Neural cell (in vitro differentiated cells): ENCODE measurements at regions not wholly inside any gene's neighbourhood (a gene's known extent, or its start where the extent isn't known, plus 50 kb on each side); places are given as distances from the start of the nearest gene placed in this dataset.

Experiments used
- H2AFZ ChIP-seq: fragments of 200-600, 300-800 bp; sonication (generic), shearing (Covaris generic); 2 replicates; pipeline ENCODE4 v1.6.0; 2014; ENCODE audit warnings: low read depth, mild to moderate bottlenecking, antibody characterized with exemption, low read length, moderate library complexity
- H3F3A ChIP-seq: fragments of 200-600 bp; shearing (Covaris generic); 2 replicates; pipeline ENCODE4 v1.6.1; 2016; ENCODE audit warnings: mild to moderate bottlenecking, moderate library complexity, mixed read lengths, antibody characterized with exemption, low read length; ENCODE audit not compliant: insufficient read depth, poor library complexity, severe bottlenecking
- H3K27ac ChIP-seq: fragments of 200-600, 300-800 bp; sonication (generic), shearing (Covaris generic); 2 replicates; pipeline ENCODE4 v1.5.1; 2014; ENCODE audit warnings: mild to moderate bottlenecking, low read length, moderate library complexity
- H3K27me3 ChIP-seq: fragments of 300-800, 200-600 bp; sonication (generic), shearing (Covaris generic); 2 replicates; pipeline ENCODE4 v1.6.0; 2014; ENCODE audit warnings: mild to moderate bottlenecking, low read depth, low read length, moderate library complexity; ENCODE audit not compliant: insufficient read depth
- H3K36me3 ChIP-seq: fragments of 300-800, 200-600 bp; sonication (generic), shearing (Covaris generic); 2 replicates; pipeline ENCODE4 v1.5.1; 2014; ENCODE audit warnings: mild to moderate bottlenecking, antibody characterized with exemption, low read length, moderate library complexity; ENCODE audit not compliant: insufficient read depth
- H3K4me2 ChIP-seq: fragments of 300-800, 200-600 bp; sonication (generic), shearing (Covaris generic); 2 replicates; pipeline ENCODE4 v1.6.0; 2014; ENCODE audit warnings: mild to moderate bottlenecking, low read length
- H3K4me3 ChIP-seq: fragments of 300-800, 200-600 bp; sonication (generic), shearing (Covaris generic); 2 replicates; pipeline ENCODE4 v1.5.1; 2014; ENCODE audit warnings: mild to moderate bottlenecking, low read length, moderate library complexity
- H3K79me2 ChIP-seq: fragments of 200-600 bp; shearing (Covaris generic); replicated peaks from 2 replicates; pipeline ENCODE4 v1.6.0; 2014; ENCODE audit warnings: mild to moderate bottlenecking, low read length, moderate library complexity; ENCODE audit not compliant: insufficient read depth
- H3K9ac ChIP-seq: fragments of 300-800, 200-600 bp; sonication (generic), shearing (Covaris generic); 2 replicates; pipeline ENCODE4 v1.6.1; 2016; ENCODE audit warnings: mild to moderate bottlenecking, low read length, mixed read lengths
- H3K9me2 ChIP-seq: fragments of 200-600 bp; shearing (Covaris generic); 2 replicates; pipeline ENCODE4 v1.6.1; 2016; ENCODE audit warnings: mild to moderate bottlenecking, low read length, mixed read lengths; ENCODE audit not compliant: insufficient read depth
- H3K9me3 ChIP-seq: fragments of 200-600, 300-800 bp; sonication (generic), shearing (Covaris generic); 2 replicates; pipeline ENCODE4 v1.6.1; 2016; ENCODE audit warnings: mild to moderate bottlenecking, mixed run types, low read length, moderate library complexity, mixed read lengths
- H4K20me1 ChIP-seq: fragments of 200-600 bp; shearing (Covaris generic); 2 replicates; pipeline ENCODE4 v1.6.1; 2016; ENCODE audit warnings: mild to moderate bottlenecking, mixed run types; ENCODE audit not compliant: insufficient read depth
- CTCF ChIP-seq: fragments of 450-650 bp; IDR thresholded peaks from 2 replicates; pipeline ENCODE4 v1.5.1; 2014; ENCODE audit warnings: antibody characterized with exemption, mild to moderate bottlenecking, moderate library complexity; ENCODE audit not compliant: poor library complexity, severe bottlenecking
- EP300 ChIP-seq: fragments of 450-650 bp; conservative IDR thresholded peaks from 2 replicates; pipeline ENCODE4 v1.6.1; 2014; ENCODE audit warnings: antibody characterized with exemption, mild to moderate bottlenecking, moderate library complexity; ENCODE audit not compliant: poor library complexity, severe bottlenecking
- EZH2 ChIP-seq: fragments of 200-600, 300-800 bp; shearing (Covaris generic), sonication (generic); IDR thresholded peaks from 2 replicates; pipeline ENCODE4 v1.6.1; 2014; ENCODE audit warnings: antibody characterized with exemption, low read length, borderline replicate concordance, mild to moderate bottlenecking; ENCODE audit not compliant: insufficient read depth, poor library complexity, severe bottlenecking
- MXI1 ChIP-seq: fragments of 450-650 bp; conservative IDR thresholded peaks from 2 replicates; pipeline ENCODE4 v1.6.1; 2014; ENCODE audit warnings: antibody characterized with exemption, mild to moderate bottlenecking; ENCODE audit not compliant: poor library complexity, severe bottlenecking
- POLR2AphosphoS5 ChIP-seq: IDR thresholded peaks from 2 replicates; pipeline ENCODE4 v1.6.1; 2012
- RAD21 ChIP-seq: fragments of 450-650 bp; conservative IDR thresholded peaks from 2 replicates; pipeline ENCODE4 v1.6.1; 2014; ENCODE audit warnings: antibody characterized with exemption, mild to moderate bottlenecking, moderate library complexity
- SMC3 ChIP-seq: fragments of 450-650 bp; conservative IDR thresholded peaks from 2 replicates; pipeline ENCODE4 v1.6.1; 2014; ENCODE audit warnings: antibody characterized with exemption, mild to moderate bottlenecking, moderate library complexity; ENCODE audit not compliant: poor library complexity
- TAF1 ChIP-seq: IDR thresholded peaks from 2 replicates; pipeline ENCODE4 v1.6.1; 2012; ENCODE audit warnings: low read depth
- TF ChIP-seq, protein P1 (sequence below): IDR thresholded peaks from 2 replicates; pipeline ENCODE4 v1.6.1; 2012; ENCODE audit warnings: borderline replicate concordance

GRCh38 chr17:72336804-72337070 lies 215.9 kb downstream of the SOX9 start:
- Histone ChIP-seq H3K27ac (no peak overlapping the region), H2AFZ (no peak overlapping the region)

DNA sequence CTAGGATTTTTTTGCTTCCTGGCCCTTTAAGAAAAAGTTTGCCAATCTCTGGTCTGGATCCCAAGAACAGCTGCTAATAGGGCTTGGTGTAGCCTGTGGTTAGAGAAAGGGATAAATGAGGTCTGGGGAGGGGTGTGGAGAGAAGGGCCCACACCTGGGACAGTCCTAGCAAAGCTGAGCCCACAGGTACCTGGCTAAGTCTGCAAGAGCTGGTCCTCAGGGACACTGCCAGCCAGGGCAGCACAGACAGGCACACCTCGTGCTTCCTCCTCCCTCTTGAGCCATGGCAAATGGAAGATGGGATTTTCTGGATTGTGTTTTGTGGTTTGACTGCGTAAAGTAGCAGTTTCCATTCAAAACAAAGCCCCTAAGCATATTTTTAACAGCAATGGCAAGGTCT lies 217.5 kb downstream of the SOX9 start:
- H4K20me1 ChIP-seq: no peaks in the 10 kb centered on the region
- no peaks in the 10 kb centered on the region for H3K79me2 ChIP-seq
- H3K27ac ChIP-seq: no peak overlapping the region
- no peak overlapping the region for H3K4me2 ChIP-seq
- H3K9ac ChIP-seq: no peak overlapping the region
- H3K4me3 ChIP-seq: no peak overlapping the region
- no peaks in the 10 kb centered on the region for H3K9me3 ChIP-seq
- H3K27me3 ChIP-seq: no peaks in the 10 kb centered on the region
- H3K9me2 ChIP-seq: no peaks in the 10 kb centered on the region
- no peak for TF ChIP-seq EZH2
- no peak for TF ChIP-seq RAD21
- TF ChIP-seq SMC3: no peak
- no peak for TF ChIP-seq POLR2AphosphoS5
- TF ChIP-seq, protein P1, sequence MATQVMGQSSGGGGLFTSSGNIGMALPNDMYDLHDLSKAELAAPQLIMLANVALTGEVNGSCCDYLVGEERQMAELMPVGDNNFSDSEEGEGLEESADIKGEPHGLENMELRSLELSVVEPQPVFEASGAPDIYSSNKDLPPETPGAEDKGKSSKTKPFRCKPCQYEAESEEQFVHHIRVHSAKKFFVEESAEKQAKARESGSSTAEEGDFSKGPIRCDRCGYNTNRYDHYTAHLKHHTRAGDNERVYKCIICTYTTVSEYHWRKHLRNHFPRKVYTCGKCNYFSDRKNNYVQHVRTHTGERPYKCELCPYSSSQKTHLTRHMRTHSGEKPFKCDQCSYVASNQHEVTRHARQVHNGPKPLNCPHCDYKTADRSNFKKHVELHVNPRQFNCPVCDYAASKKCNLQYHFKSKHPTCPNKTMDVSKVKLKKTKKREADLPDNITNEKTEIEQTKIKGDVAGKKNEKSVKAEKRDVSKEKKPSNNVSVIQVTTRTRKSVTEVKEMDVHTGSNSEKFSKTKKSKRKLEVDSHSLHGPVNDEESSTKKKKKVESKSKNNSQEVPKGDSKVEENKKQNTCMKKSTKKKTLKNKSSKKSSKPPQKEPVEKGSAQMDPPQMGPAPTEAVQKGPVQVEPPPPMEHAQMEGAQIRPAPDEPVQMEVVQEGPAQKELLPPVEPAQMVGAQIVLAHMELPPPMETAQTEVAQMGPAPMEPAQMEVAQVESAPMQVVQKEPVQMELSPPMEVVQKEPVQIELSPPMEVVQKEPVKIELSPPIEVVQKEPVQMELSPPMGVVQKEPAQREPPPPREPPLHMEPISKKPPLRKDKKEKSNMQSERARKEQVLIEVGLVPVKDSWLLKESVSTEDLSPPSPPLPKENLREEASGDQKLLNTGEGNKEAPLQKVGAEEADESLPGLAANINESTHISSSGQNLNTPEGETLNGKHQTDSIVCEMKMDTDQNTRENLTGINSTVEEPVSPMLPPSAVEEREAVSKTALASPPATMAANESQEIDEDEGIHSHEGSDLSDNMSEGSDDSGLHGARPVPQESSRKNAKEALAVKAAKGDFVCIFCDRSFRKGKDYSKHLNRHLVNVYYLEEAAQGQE: no peak
- no peak for TF ChIP-seq MXI1
- no peak for TF ChIP-seq TAF1
- TF ChIP-seq CTCF: no peak
- TF ChIP-seq EP300: no peak
- no peaks in the 10 kb centered on the region for H3F3A ChIP-seq
- no peak overlapping the region for H2AFZ ChIP-seq
- no peaks in the 10 kb centered on the region for H3K36me3 ChIP-seq

More at GRCh38 chr17:72336804-72337070, 215.9 kb downstream of the SOX9 start:
- TF ChIP-seq EZH2: no peak
- TF ChIP-seq CTCF: no peak
- TF ChIP-seq, protein P1: no peak
- TF ChIP-seq EP300: no peak
- no peak for TF ChIP-seq TAF1
- no peak for TF ChIP-seq SMC3
- TF ChIP-seq MXI1: no peak
- no peak for TF ChIP-seq RAD21
- TF ChIP-seq POLR2AphosphoS5: no peak
- H3K36me3 ChIP-seq: no peaks in the 10 kb centered on the region
- H3K4me2 ChIP-seq: no peak overlapping the region
- no peaks in the 10 kb centered on the region for H3K79me2 ChIP-seq
- H3K9ac ChIP-seq: no peak overlapping the region
- H3K4me3 ChIP-seq: no peak overlapping the region
- H4K20me1 ChIP-seq: no peaks in the 10 kb centered on the region
- no peaks in the 10 kb centered on the region for H3F3A ChIP-seq
- H3K9me3 ChIP-seq: no peaks in the 10 kb centered on the region
- H3K27me3 ChIP-seq: no peaks in the 10 kb centered on the region
- H3K9me2 ChIP-seq: no peaks in the 10 kb centered on the region
